Neural cell (in vitro differentiated cells): ENCODE measurements at regions not wholly inside any gene's neighbourhood (a gene's known extent, or its start where the extent isn't known, plus 50 kb on each side); places are given as distances from the start of the nearest gene placed in this dataset.

Source experiments
- H2AFZ ChIP-seq: fragments of 200-600, 300-800 bp; sonication (generic), shearing (Covaris generic); 2 replicates; pipeline ENCODE4 v1.6.0; 2014; ENCODE audit warnings: low read depth, mild to moderate bottlenecking, antibody characterized with exemption, low read length, moderate library complexity
- H3F3A ChIP-seq: fragments of 200-600 bp; shearing (Covaris generic); 2 replicates; pipeline ENCODE4 v1.6.1; 2016; ENCODE audit warnings: mild to moderate bottlenecking, moderate library complexity, mixed read lengths, antibody characterized with exemption, low read length; ENCODE audit not compliant: insufficient read depth, poor library complexity, severe bottlenecking
- H3K27ac ChIP-seq: fragments of 200-600, 300-800 bp; sonication (generic), shearing (Covaris generic); 2 replicates; pipeline ENCODE4 v1.5.1; 2014; ENCODE audit warnings: mild to moderate bottlenecking, low read length, moderate library complexity
- H3K27me3 ChIP-seq: fragments of 300-800, 200-600 bp; sonication (generic), shearing (Covaris generic); 2 replicates; pipeline ENCODE4 v1.6.0; 2014; ENCODE audit warnings: mild to moderate bottlenecking, low read depth, low read length, moderate library complexity; ENCODE audit not compliant: insufficient read depth
- H3K36me3 ChIP-seq: fragments of 300-800, 200-600 bp; sonication (generic), shearing (Covaris generic); 2 replicates; pipeline ENCODE4 v1.5.1; 2014; ENCODE audit warnings: mild to moderate bottlenecking, antibody characterized with exemption, low read length, moderate library complexity; ENCODE audit not compliant: insufficient read depth
- H3K4me2 ChIP-seq: fragments of 300-800, 200-600 bp; sonication (generic), shearing (Covaris generic); 2 replicates; pipeline ENCODE4 v1.6.0; 2014; ENCODE audit warnings: mild to moderate bottlenecking, low read length
- H3K4me3 ChIP-seq: fragments of 300-800, 200-600 bp; sonication (generic), shearing (Covaris generic); 2 replicates; pipeline ENCODE4 v1.5.1; 2014; ENCODE audit warnings: mild to moderate bottlenecking, low read length, moderate library complexity
- H3K79me2 ChIP-seq: fragments of 200-600 bp; shearing (Covaris generic); replicated peaks from 2 replicates; pipeline ENCODE4 v1.6.0; 2014; ENCODE audit warnings: mild to moderate bottlenecking, low read length, moderate library complexity; ENCODE audit not compliant: insufficient read depth
- H3K9ac ChIP-seq: fragments of 300-800, 200-600 bp; sonication (generic), shearing (Covaris generic); 2 replicates; pipeline ENCODE4 v1.6.1; 2016; ENCODE audit warnings: mild to moderate bottlenecking, low read length, mixed read lengths
- H3K9me2 ChIP-seq: fragments of 200-600 bp; shearing (Covaris generic); 2 replicates; pipeline ENCODE4 v1.6.1; 2016; ENCODE audit warnings: mild to moderate bottlenecking, low read length, mixed read lengths; ENCODE audit not compliant: insufficient read depth
- H3K9me3 ChIP-seq: fragments of 200-600, 300-800 bp; sonication (generic), shearing (Covaris generic); 2 replicates; pipeline ENCODE4 v1.6.1; 2016; ENCODE audit warnings: mild to moderate bottlenecking, mixed run types, low read length, moderate library complexity, mixed read lengths
- H4K20me1 ChIP-seq: fragments of 200-600 bp; shearing (Covaris generic); 2 replicates; pipeline ENCODE4 v1.6.1; 2016; ENCODE audit warnings: mild to moderate bottlenecking, mixed run types; ENCODE audit not compliant: insufficient read depth
- EP300 ChIP-seq: fragments of 450-650 bp; conservative IDR thresholded peaks from 2 replicates; pipeline ENCODE4 v1.6.1; 2014; ENCODE audit warnings: antibody characterized with exemption, mild to moderate bottlenecking, moderate library complexity; ENCODE audit not compliant: poor library complexity, severe bottlenecking
- EZH2 ChIP-seq: fragments of 200-600, 300-800 bp; shearing (Covaris generic), sonication (generic); IDR thresholded peaks from 2 replicates; pipeline ENCODE4 v1.6.1; 2014; ENCODE audit warnings: antibody characterized with exemption, low read length, borderline replicate concordance, mild to moderate bottlenecking; ENCODE audit not compliant: insufficient read depth, poor library complexity, severe bottlenecking
- MXI1 ChIP-seq: fragments of 450-650 bp; conservative IDR thresholded peaks from 2 replicates; pipeline ENCODE4 v1.6.1; 2014; ENCODE audit warnings: antibody characterized with exemption, mild to moderate bottlenecking; ENCODE audit not compliant: poor library complexity, severe bottlenecking
- POLR2AphosphoS5 ChIP-seq: IDR thresholded peaks from 2 replicates; pipeline ENCODE4 v1.6.1; 2012
- RAD21 ChIP-seq: fragments of 450-650 bp; conservative IDR thresholded peaks from 2 replicates; pipeline ENCODE4 v1.6.1; 2014; ENCODE audit warnings: antibody characterized with exemption, mild to moderate bottlenecking, moderate library complexity
- SMC3 ChIP-seq: fragments of 450-650 bp; conservative IDR thresholded peaks from 2 replicates; pipeline ENCODE4 v1.6.1; 2014; ENCODE audit warnings: antibody characterized with exemption, mild to moderate bottlenecking, moderate library complexity; ENCODE audit not compliant: poor library complexity
- TAF1 ChIP-seq: IDR thresholded peaks from 2 replicates; pipeline ENCODE4 v1.6.1; 2012; ENCODE audit warnings: low read depth
- TF ChIP-seq, protein P1 (sequence below): IDR thresholded peaks from 2 replicates; pipeline ENCODE4 v1.6.1; 2012; ENCODE audit warnings: borderline replicate concordance
- TF ChIP-seq, protein P2 (sequence below): fragments of 450-650 bp; IDR thresholded peaks from 2 replicates; pipeline ENCODE4 v1.5.1; 2014; ENCODE audit warnings: antibody characterized with exemption, mild to moderate bottlenecking, moderate library complexity; ENCODE audit not compliant: poor library complexity, severe bottlenecking

DNA sequence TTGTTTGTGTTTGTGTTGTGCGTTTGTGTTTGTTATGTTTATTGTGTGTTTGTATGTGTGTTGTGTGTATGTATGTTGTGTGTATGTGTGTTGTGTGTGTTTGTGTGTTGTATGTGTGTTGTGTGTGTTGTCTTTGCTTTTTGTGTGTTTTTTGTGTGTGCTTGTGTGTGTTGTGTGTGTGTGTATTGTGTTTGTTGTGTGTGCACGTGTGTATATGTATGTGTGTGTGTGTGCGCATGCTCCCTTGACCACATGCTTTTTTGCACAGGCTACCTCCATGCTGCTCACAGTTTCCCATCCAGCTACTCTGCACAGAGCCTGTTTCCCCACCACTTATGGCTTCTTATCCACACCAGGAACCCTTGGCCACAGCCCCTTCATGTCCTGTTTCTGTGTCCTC, 720.0 kb upstream of the ADAMTS16 start:
- Histone ChIP-seq H3K9me3 (no peaks in the 10 kb centered on the region), H3K27me3 (no peaks in the 10 kb centered on the region), H3K4me3 (no peak overlapping the region), H2AFZ (no peak overlapping the region), H3K36me3 (no peaks in the 10 kb centered on the region), H3K9me2 (no peaks in the 10 kb centered on the region), H3K4me2 (no peak overlapping the region), H3K27ac (no peak overlapping the region), H4K20me1 (no peaks in the 10 kb centered on the region), H3K79me2 (no peaks in the 10 kb centered on the region), H3F3A (no peaks in the 10 kb centered on the region), H3K9ac (no peak overlapping the region)
- TF ChIP-seq MXI1 = no peak
- TF ChIP-seq TAF1 = no peak
- no peak for TF ChIP-seq RAD21
- no peak for TF ChIP-seq EZH2
- TF ChIP-seq, protein P1, sequence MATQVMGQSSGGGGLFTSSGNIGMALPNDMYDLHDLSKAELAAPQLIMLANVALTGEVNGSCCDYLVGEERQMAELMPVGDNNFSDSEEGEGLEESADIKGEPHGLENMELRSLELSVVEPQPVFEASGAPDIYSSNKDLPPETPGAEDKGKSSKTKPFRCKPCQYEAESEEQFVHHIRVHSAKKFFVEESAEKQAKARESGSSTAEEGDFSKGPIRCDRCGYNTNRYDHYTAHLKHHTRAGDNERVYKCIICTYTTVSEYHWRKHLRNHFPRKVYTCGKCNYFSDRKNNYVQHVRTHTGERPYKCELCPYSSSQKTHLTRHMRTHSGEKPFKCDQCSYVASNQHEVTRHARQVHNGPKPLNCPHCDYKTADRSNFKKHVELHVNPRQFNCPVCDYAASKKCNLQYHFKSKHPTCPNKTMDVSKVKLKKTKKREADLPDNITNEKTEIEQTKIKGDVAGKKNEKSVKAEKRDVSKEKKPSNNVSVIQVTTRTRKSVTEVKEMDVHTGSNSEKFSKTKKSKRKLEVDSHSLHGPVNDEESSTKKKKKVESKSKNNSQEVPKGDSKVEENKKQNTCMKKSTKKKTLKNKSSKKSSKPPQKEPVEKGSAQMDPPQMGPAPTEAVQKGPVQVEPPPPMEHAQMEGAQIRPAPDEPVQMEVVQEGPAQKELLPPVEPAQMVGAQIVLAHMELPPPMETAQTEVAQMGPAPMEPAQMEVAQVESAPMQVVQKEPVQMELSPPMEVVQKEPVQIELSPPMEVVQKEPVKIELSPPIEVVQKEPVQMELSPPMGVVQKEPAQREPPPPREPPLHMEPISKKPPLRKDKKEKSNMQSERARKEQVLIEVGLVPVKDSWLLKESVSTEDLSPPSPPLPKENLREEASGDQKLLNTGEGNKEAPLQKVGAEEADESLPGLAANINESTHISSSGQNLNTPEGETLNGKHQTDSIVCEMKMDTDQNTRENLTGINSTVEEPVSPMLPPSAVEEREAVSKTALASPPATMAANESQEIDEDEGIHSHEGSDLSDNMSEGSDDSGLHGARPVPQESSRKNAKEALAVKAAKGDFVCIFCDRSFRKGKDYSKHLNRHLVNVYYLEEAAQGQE = no peak
- TF ChIP-seq, protein P2, sequence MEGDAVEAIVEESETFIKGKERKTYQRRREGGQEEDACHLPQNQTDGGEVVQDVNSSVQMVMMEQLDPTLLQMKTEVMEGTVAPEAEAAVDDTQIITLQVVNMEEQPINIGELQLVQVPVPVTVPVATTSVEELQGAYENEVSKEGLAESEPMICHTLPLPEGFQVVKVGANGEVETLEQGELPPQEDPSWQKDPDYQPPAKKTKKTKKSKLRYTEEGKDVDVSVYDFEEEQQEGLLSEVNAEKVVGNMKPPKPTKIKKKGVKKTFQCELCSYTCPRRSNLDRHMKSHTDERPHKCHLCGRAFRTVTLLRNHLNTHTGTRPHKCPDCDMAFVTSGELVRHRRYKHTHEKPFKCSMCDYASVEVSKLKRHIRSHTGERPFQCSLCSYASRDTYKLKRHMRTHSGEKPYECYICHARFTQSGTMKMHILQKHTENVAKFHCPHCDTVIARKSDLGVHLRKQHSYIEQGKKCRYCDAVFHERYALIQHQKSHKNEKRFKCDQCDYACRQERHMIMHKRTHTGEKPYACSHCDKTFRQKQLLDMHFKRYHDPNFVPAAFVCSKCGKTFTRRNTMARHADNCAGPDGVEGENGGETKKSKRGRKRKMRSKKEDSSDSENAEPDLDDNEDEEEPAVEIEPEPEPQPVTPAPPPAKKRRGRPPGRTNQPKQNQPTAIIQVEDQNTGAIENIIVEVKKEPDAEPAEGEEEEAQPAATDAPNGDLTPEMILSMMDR = no peak
- TF ChIP-seq EP300 = no peak
- TF ChIP-seq SMC3 = no peak
- TF ChIP-seq POLR2AphosphoS5 = no peak

DNA sequence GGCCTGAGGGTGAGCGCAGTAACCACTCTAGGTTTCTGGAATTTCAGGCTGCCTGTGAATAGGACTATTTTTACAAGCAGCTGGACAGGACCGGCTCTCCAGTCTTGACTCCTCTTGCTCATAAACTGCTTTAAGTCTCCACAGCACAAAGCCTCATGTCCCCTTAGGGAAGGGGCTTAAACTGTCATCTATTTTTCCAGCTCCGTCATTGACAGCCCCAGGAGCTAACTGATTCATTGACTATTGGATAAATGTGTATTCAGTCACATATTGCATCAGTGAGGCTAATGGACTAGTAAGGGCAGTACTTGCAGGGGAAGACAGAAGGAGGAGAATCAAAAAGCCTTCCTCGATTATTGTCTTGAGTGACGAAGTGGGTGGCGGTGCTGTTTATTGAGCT, 719.4 kb upstream of the ADAMTS16 start:
- H4K20me1 ChIP-seq = no peaks in the 10 kb centered on the region
- TF ChIP-seq, protein P2 = no peak
- no peak for TF ChIP-seq EP300
- TF ChIP-seq MXI1 = no peak
- TF ChIP-seq, protein P1 = no peak
- TF ChIP-seq RAD21 = no peak
- no peak for TF ChIP-seq EZH2
- no peak for TF ChIP-seq TAF1
- no peak for TF ChIP-seq SMC3
- TF ChIP-seq POLR2AphosphoS5 = no peak
- H3K27ac ChIP-seq = no peak overlapping the region

More for the DNA sequence above, 719.4 kb upstream of the ADAMTS16 start:
- Histone ChIP-seq H3F3A (no peaks in the 10 kb centered on the region), H3K4me2 (no peak overlapping the region), H3K79me2 (no peaks in the 10 kb centered on the region), H2AFZ (no peak overlapping the region), H3K9me2 (no peaks in the 10 kb centered on the region), H3K4me3 (no peak overlapping the region), H3K36me3 (no peaks in the 10 kb centered on the region), H3K9ac (no peak overlapping the region), H3K9me3 (no peaks in the 10 kb centered on the region), H3K27me3 (no peaks in the 10 kb centered on the region)
